GM21423 (cell line): ENCODE measurements at regions not wholly inside any gene's neighbourhood (a gene's known extent, or its start where the extent isn't known, plus 50 kb on each side); places are given as distances from the start of the nearest gene placed in this dataset.

Experiments
- ATAC-seq: cut with Tn5 transposase; IDR thresholded peaks from one replicate; pipeline ENCODE4 v1.9.1; 2021; ENCODE audit warnings: mild to moderate bottlenecking, moderate library complexity; ENCODE audit not compliant: unreplicated experiment

GRCh38 chr9:88810826-88811225 is 180.4 kb upstream of the S1PR3 start:
- no peak for ATAC-seq

- no peak for ATAC-seq
These were observed 179.8 kb upstream of the S1PR3 start for GRCh38 chr9:88811511-88811910.

- no peak for ATAC-seq
These were observed 178.2 kb upstream of the S1PR3 start for GRCh38 chr9:88812938-88813637.

GRCh38 chr9:88813638-88814209 is 177.5 kb upstream of the S1PR3 start:
- no peak for ATAC-seq

GRCh38 chr9:88814577-88814976 is 176.7 kb upstream of the S1PR3 start:
- ATAC-seq, result no peak

- no peak for ATAC-seq
These were observed 175.1 kb upstream of the S1PR3 start for GRCh38 chr9:88816141-88816540.

GRCh38 chr9:88816591-88816990 is 174.7 kb upstream of the S1PR3 start:
- ATAC-seq, result no peak

- no peak for ATAC-seq
These were observed 173.6 kb upstream of the S1PR3 start for GRCh38 chr9:88817628-88818027.

GRCh38 chr9:88818495-88819201 is 172.6 kb upstream of the S1PR3 start:
- ATAC-seq, result no peak

GRCh38 chr9:88819476-88819875 is 171.8 kb upstream of the S1PR3 start:
- ATAC-seq, result no peak

- ATAC-seq, result no peak
These were observed 171.2 kb upstream of the S1PR3 start for GRCh38 chr9:88820055-88820454.

- no peak for ATAC-seq
These were observed 170.1 kb upstream of the S1PR3 start for GRCh38 chr9:88821033-88821745.

- ATAC-seq, result no peak
These were observed 169.5 kb upstream of the S1PR3 start for GRCh38 chr9:88821746-88822106.

GRCh38 chr9:88824711-88825110 is 166.6 kb upstream of the S1PR3 start:
- no peak for ATAC-seq

- no peak for ATAC-seq
These were observed 165.1 kb upstream of the S1PR3 start for GRCh38 chr9:88826181-88826580.

- no peak for ATAC-seq
These were observed 164.5 kb upstream of the S1PR3 start for GRCh38 chr9:88826771-88827181.

- no peak for ATAC-seq
These were observed 163.2 kb upstream of the S1PR3 start for GRCh38 chr9:88828018-88828417.

- ATAC-seq, result no peak
These were observed 162.7 kb upstream of the S1PR3 start for GRCh38 chr9:88828492-88828974.

- ATAC-seq, result peak; percentile 77
These were observed 162.0 kb upstream of the S1PR3 start for GRCh38 chr9:88829276-88829675.

- no peak for ATAC-seq
These were observed 159.4 kb upstream of the S1PR3 start for GRCh38 chr9:88831713-88832407.

- no peak for ATAC-seq
These were observed 157.3 kb upstream of the S1PR3 start for GRCh38 chr9:88833946-88834345.
